HG02798 (cell line): ENCODE measurements at regions not wholly inside any gene's neighbourhood (a gene's known extent, or its start where the extent isn't known, plus 50 kb on each side); places are given as distances from the start of the nearest gene placed in this dataset.

Source experiments
- ATAC-seq: cut with Tn5 transposase; IDR thresholded peaks from one replicate; pipeline ENCODE4 v1.9.1; 2021; ENCODE audit warnings: mild to moderate bottlenecking; ENCODE audit not compliant: unreplicated experiment, poor library complexity

DNA sequence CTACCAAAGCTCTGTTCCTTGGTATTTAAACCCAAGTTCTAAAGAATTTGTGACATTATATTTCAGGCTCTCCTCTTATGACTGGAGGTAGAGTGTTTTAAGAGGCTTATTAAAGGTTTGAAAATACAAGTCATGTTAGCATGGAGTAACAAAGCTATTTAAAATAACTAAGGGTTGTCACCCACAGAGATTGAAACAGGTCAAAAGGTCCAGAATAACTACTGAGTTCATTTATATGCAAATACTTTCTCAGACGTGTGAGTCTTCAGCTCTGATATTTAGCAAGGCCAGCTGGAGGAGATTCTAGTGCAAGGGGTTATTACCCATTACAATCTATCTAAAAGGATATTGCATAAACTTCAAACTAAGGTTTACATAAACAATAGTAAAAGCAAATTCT, 1538.8 kb upstream of the CDH8 start:
- ATAC-seq, result no peak

DNA sequence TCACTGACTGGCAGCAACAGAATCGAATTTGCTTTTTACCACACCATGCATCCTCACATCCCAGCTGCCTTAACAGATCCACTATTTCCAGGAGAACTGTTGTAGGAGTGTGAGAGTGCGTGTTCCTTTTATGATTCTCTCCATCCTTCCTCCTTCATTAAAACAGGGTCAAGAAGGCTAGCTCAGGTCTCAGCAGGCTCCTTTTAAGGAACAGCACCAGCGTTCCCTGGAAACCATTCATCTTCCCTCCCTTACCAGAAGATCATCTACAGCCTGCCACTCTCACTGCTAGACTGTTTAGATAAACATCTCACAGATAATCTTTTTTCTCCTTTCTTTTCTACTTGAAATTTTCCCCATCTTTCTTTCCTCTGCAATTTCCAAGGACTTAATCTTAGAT, 1531.9 kb upstream of the CDH8 start:
- ATAC-seq, result no peak

DNA sequence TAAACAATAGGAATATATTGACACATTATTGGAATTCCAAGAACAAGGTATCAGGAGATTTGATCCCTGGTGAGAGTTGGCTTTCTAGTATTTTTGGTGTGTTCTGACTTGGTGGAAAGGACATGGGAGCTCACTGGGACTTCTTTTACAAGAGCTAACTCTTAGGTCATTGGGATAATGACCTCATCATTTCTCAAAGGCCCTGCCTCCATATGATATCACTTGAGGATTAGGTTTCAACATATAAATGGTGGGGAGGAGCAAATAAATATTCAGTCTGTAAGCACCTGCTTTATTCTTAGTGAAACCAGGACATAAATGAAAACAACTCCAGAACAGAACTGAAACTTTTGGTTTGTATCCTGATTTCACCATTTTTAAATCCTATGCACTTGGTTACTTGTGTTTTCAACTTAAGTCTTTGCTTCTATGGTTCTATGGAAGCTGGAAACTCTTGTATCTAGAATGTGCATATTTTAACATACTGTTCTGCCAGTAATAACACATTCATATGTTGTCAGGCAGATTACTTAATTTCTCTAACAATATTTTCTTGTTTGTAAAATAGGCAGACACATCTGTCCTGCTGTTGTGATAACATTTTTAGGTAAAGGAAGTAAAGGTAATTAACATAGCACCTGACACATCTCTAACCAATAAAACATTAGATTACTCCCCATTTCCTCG, 1527.7 kb upstream of the CDH8 start:
- ATAC-seq, result no peak

DNA sequence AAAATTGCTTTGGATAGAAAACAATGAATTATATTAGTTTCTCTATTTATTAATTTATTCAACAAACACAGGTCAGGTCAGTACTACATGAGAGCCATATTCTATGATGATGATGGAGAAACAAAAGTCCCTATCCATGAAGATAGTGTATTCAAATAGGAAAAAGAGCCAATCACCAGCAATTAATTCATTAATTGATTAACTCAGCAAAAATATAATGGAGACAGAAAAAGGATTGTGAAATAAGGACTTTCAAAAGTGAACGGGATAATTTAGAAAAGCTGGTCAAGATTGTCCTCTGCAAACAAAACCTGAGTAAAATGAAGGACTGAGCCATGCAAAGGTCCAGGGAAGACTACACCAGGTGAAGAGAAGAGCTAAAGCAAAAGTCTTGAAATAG, 1517.7 kb upstream of the CDH8 start:
- ATAC-seq, result no peak

DNA sequence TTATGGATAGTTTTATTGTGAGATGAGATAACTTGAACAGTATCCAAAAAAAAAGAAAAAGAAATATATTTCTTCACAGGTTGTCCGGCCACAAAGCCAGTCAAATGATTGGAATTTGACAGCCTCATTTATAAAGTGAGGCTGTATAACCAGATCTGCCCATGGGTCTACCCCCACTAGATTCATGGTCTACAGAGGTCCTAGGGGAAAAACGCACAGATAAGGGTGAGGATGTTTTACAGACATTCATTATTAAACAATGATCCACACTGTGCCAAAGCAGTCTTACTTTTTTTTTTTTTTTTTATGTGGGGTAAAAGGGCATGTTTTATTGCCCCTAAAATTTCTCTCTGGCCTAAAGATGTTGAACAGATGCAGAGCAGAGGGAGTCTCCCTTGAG, 1503.0 kb upstream of the CDH8 start:
- ATAC-seq, result no peak

DNA sequence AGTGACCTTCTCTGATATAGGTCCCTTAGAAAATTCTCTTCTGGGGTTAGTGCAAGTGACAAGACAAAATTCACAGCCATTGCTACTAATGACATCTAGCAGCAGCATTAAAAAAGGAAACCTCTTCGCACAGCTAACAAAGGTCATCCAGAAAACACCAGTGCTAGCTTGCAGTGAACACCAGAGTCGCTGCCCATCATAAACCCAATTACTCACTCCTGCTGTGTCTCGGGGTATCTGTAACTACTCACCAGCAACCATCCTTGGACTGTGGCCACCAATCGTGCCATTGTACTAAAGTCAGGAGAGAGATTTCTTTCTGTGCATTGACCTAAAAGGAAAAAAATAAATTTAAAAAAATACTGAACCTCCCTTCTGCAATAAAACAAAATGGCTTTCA, 1494.7 kb upstream of the CDH8 start:
- ATAC-seq, result no peak

DNA sequence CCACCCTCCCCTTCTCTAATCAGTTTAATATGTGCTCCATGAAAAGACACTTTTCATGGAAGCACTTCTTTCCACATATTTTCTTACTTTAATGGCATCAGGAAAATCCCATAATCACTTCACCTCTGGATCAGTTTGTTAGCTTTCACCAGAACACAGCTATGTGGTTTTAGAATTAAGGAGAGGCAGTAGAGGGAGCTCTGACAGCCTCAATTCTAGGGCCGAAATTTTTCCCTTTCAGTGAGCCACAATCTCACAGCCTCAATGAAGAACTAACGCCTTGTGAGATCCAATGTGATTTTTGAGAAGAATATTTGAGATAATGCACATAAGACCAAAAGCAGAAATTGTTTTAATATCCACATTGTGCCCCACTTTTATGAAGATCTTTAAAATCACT, 1494.0 kb upstream of the CDH8 start:
- no peak for ATAC-seq

DNA sequence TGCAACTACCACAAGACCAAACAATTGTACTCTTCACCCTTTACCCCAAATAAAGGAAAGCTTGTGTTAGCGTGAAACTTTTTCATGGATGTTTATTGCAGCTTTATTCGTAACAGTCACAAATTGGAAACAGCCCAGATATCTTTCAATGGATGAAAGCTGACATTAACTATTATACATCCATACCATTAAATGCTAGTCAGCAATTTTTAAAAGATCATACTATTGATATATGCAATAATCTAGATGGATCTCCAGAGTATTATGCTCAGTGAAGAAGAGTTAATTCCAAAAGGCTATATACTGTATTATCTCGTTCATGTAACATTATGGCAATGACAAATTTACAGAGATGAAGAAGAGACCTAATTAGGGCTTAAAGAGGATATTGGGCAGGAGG, 1491.2 kb upstream of the CDH8 start:
- ATAC-seq, result no peak

DNA sequence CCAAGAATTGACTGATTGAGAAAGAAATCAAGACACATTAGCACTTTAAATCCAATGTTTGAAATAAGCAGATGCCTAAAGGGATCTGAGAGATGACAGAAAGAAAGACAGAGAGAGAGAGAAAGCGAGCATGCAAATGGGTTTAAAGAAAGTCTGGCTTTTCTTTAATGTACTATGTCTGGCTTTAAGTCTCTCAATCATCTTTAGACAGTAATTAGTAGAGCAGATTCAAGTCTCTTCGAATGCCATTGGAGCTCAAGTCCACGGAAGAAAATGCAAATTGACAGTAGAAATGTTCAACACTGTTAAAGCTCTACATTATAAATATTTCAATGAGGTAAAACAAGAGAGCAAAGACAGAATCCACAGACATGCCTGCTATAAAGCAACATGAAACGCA, 1480.2 kb upstream of the CDH8 start:
- ATAC-seq, result no peak

DNA sequence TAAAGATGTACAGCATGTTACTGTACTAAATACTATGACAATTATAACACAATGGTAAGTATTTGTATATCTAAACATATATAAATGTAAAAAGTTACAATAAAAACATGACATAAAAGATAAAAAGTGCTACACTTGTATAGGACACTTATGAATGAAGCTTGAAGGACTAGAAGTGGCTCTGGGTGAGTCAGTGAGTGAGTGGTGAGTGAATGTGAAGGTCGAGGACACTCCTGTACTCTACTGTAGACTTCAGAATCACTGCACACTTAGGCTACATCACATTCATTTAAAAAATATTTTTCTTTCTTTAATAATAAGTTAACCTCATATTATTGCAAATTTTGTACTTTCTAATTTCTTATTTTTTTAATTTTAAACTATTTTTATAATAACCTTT, 1476.7 kb upstream of the CDH8 start:
- ATAC-seq, result no peak

DNA sequence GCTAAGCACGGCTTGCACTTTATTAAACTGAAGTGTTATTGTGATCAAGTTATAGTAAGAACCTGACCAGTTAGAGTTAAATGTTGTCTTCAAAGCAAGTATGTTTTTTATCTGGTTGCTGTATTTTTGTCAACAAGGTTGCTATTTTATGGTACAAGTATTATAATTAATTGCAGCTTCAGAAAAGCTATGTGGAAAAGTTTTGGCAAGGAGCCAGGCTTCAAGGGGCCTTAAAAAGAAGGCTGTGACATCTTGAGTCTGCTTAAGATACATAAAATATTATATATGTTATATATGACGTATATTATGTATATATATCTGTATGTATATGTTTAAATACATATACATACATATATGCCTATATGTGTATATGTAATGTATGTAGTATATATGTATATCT, 1461.2 kb upstream of the CDH8 start:
- ATAC-seq, result no peak

DNA sequence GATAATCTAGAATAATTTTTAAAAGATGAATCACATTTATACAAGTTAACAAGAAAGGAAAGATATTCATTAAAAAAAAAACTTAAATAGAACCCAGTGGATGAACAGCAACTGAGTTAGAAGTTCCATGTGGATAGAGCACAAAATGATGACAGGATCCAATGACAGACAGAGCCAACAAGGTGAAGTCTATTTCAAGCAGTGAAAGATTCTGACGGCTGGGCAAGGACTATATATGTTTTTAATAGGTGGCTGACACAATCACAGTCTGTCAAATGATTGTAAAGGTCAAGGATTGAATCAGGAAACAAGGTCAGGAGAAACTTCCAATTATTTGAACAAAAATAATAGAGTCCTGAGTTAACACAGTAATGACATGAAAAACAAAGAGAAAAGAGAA, 1460.0 kb upstream of the CDH8 start:
- ATAC-seq, result no peak

DNA sequence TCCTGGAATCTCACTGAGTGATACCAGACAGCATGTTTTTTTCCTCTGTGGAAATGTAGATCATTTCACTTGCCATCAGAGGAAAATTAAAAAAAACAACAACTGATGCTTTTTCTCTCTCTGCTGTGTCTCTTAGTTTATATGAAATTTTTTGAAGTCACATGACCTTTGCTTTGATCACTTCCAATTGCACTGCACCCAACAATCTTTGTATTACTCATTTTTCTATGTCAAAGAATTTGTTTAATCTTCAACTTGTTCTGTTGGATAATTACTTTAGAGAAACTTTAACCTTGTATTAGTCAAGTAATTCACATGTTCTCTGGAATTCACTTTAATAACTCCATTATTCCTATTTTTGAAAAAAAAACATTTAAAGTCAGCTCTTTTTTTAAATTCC, 1452.7 kb upstream of the CDH8 start:
- no peak for ATAC-seq

DNA sequence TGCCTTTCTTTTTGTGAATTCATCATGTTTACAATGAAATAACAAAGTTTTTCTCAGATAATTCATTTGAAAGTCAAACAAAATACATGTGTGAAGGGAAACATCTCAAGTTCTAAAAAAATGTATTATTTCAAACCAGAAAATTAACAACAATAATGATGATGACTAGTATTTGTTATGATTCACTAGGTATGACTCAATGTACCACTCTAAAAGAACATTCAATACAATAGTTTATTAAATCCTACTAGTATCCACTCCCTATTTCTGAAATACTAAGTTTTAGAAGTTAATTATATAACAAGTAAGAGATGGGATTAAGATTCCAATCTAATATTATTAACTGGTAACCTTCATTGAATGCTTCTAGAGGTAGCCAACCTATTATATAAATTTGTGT, 1444.8 kb upstream of the CDH8 start:
- no peak for ATAC-seq

DNA sequence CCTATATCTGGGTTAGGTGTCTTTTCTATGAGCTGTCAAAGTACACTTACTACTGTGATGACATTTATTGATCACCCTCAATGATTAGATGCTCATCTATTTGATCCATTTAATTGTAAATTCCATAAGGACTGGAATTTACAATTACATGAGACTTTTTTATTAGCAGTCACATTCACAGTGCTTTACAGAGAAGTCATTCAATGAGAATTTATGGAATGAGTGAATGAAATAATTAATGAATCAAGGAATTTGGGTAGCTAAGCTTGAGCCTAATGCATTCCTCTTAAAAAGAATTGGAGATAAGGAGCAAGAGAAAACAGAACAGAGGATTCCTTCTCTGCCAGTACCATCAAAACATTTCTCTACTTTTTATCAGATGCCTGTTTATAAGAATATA, 1437.5 kb upstream of the CDH8 start:
- no peak for ATAC-seq

DNA sequence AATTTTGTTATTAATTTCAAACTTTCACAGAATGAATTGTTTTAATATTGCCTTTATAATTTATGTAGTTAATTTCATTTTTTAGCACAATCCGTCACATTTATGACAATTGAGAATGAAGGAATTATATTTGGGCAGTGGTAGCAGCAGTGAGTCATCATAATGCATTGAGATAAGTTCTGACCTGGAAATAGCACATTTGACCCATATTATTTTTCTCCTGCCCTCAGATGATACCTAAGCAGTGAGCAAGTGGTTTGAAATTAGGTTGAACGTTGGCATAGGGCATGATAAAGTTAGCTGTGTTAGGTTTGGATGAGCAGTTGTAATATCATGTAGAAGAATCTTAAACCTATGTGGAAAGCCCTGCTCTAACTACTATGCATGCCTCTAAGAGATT, 1431.3 kb upstream of the CDH8 start:
- ATAC-seq, result no peak

DNA sequence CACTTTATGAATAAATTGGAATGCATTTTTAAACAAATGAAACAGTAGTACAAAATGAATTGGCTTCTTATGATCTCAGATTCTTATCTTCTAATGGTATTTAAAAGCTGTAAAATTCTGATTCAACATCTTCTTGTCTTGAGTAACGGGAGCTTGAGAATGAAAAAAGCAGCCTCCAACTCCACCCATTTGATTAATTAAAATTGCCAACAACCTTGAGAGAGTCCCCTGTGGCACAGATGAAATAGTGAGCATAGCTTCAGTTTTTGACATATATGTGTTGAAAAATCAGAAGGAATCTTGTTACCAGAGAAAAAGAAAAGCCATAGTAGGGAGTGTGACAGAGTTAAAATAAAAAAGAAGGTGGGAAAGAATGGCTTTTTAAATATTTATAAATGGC, 1426.1 kb upstream of the CDH8 start:
- no peak for ATAC-seq

DNA sequence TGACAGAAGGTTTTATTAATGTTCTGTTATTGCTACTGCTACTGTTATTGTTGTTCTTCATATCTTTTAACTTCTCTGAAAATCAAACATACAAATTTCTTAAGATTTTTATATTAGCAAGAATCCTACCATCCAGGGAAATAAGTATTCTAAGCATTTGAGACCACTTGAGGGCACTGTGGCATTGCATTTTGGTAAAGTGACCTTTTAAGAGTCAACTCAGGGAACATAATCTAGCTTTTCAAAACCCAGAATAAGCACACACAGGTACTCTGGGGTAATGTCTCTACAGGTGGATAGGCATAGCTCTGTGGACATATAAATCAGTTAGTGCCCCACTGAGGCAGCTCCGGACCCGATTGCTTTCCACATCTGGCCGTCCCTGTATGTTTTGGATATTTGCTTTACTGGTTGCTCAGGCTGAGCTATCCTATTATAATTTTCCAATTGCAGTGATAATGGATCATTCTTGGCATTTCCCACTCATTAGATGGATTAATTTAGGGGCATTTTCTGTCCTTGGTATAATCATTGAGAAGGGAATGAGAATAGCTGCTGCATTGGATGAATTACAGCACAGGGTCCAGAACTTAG, 1425.1 kb upstream of the CDH8 start:
- no peak for ATAC-seq

DNA sequence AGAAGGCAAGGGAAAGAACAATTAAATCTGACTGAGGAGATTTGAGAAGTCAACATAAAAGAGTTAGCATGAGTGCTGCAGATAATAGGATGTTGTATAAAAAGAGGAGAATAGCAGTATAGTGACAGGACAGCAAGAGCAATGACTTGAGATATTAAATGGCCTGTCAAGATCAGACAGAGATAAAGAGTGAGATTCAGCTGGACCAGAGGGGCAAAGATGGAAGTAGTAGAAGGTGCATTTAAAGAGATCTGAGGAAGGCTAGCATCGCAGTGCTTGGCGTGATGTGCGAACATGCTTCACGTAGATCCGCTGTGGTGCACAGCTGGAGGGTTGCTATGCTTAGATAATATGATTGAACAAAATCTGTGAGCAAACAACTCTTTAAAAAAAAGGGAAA, 1422.6 kb upstream of the CDH8 start:
- ATAC-seq, result no peak

DNA sequence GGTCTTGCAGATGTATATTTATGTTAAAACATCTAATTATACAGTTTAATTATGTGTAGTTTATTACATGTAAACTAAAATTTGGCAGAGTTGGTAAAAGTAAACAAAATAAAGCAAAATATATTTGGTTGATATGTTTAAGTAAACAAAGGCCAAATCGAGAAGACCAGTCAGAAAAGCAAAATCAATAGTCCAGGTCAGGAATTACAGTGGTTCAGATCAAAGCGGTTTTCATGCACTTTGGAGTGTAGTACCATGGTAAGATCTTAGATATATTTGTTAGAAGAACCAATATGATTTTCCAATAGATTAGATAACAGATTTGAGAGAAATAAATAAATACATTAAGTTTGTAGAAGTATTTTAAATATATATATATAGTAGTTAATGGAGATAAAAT, 1421.6 kb upstream of the CDH8 start:
- ATAC-seq, result no peak

DNA sequence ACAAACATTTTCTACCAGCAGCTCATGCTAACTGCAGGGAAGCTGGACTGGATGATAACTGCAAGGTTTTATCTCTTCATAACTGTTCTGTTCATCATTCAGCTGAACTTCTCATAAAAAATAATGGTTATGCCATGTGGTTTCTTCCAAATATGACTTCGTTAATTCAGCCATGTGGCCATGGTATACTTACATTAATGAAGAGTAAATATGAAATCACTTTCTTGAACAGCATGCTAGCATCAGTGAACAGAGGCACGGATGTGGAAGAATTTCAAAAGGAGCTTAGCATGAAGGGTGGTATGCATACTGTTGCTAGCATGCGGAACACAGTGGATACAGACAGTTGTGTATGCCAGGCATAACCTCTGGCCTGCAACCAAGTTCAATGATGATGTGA, 1417.0 kb upstream of the CDH8 start:
- no peak for ATAC-seq

DNA sequence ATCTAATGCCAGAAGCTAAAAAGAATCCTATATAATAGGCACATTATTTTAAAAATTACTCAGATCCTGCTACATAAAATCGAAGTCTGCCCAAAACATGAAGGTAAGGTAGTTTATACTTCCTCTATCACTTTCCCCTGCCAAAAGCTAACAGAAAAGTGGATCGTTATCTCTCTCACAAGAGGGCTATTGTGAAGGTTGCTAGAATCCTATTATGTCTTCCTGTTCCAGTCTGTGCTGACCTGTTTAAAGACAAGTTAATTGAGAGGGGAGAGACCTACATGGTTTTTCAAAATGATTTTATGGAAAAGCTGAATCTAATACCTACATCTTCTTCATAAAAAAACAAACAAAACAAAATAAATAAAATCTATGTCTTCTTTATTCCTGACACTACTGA, 1410.9 kb upstream of the CDH8 start:
- ATAC-seq, result no peak

DNA sequence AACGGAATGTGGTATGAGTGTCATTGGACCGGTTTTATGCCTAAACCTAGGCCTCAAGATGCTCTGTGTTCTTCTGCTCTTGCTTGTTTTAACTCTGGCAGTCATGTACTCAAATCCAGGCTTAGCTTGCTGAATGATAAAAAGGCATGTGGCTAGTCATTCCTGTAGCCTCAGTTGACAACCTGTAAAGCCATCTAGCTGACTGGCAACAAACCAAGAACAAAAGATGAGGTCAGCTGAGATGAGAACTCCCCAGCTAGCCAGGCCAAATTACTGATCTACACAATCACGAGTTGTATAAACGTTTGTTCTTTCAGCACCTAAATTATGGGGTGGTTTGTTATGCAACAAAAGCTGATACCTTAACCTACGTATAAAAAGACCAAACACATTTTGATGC, 1406.0 kb upstream of the CDH8 start:
- ATAC-seq, result no peak
